ENCODE measurements at regions not wholly inside any gene's neighbourhood (a gene's known extent, or its start where the extent isn't known, plus 50 kb on each side); places are given as distances from the start of the nearest gene placed in this dataset.

DNA sequence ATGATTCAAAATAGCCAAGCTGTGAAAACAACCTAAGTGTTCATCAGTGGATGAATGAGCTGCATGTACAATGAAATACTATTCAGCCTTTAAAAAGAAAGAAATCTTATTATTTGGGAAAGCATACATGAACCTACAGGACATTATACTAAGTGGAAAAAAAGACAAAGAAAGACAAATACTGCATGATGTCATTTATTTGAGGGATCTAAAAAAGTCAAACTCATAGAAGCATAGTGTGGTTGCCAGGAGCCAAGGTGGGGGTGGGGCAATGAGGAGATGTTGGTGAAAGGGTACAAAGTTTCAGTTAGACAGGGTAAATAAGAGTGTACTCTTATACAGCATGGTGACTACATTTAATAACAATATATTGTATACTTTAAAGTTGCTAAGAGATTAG, 261.5 kb downstream of the PARP8 start:
- H3F3A ChIP-seq (ENCODE audit: insufficient read depth) = no peaks in the 10 kb centered on the region
- no peak for DNase-seq

DNA sequence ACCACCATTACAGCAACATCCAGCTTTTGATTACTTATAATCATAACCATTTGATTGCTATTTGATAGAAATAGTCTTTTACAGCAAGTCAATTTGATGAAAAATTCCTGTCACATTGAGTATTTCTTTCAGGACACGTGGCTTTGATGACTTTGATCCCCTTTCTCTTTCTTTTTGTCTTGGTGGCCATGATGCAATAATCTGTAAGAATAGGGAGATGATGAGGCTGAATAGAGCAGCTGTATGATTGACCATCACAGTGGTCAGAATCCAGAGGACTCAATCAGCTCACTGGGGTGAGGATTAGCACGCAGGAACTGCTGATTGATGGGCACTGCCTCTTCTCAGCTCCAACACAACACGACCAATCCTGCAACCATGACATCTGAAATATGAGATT, 262.7 kb downstream of the PARP8 start:
- no peak overlapping the region for H3K9ac ChIP-seq
- in situ Hi-C loops (cut with MboI) = no loop called here
- H3K9me3 ChIP-seq (ENCODE audit: low read depth) = no peaks in the 10 kb centered on the region

More for the DNA sequence above, 261.5 kb downstream of the PARP8 start:
- Histone ChIP-seq H2AFZ (no peak overlapping the region), H3K36me3 (ENCODE audit: low read depth) (no peaks in the 10 kb centered on the region), H3K4me1 (ENCODE audit: insufficient read depth) (no peaks in the 10 kb centered on the region), H4K20me1 (ENCODE audit: insufficient read depth) (no peaks in the 10 kb centered on the region), H3K9me2 (ENCODE audit: insufficient read depth) (peaks cover 3% of the 10 kb centered on the region; the same call in 1 of the 2 replicates), H3K9me3 (ENCODE audit: low read depth) (no peaks in the 10 kb centered on the region), H3K4me2 (ENCODE audit: unreplicated experiment) (no peak overlapping the region), H3K9ac (no peak overlapping the region), H3K27me3 (replicated peaks; ENCODE audit: insufficient read depth) (no peaks in the 10 kb centered on the region), H3K79me2 (ENCODE audit: insufficient read depth) (no peaks in the 10 kb centered on the region), H3K4me3 (no peak overlapping the region), H3K27ac (no peak overlapping the region)
- TF ChIP-seq EZH2 (IDR thresholded peaks at IDR 0.05; ENCODE audit: insufficient read depth, poor library complexity, severe bottlenecking) (no peak), EZH2phosphoT487 (IDR thresholded peaks at IDR 0.05; ENCODE audit: insufficient read depth, low read depth) (no peak)
- in situ Hi-C loops (cut with MboI) = no loop called here

DNA sequence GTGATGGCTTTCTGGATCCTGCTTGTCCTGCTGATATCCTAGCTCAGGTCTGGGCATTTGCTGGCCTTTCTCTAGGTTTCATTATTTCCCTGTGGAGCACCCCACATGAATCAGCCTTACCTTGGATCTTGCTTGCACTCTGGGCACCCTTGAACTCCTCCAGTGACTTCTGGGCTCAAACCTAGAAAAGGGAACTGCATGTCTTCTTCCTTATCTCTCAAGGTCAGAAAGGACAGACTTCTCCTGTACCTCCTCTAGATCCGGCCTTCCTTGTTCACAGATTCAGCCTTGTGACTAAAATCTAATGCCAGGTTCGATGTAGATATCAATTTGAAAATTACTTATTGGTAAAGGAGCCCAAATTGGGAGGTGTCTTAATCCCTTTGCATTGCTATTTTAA, 267.9 kb downstream of the PARP8 start:
- DNase-seq = no peak
- TF ChIP-seq EZH2phosphoT487 (IDR thresholded peaks at IDR 0.05; ENCODE audit: insufficient read depth, low read depth) (no peak), EZH2 (IDR thresholded peaks at IDR 0.05; ENCODE audit: insufficient read depth, poor library complexity, severe bottlenecking) (no peak)
- Histone ChIP-seq H4K20me1 (ENCODE audit: insufficient read depth) (no peaks in the 10 kb centered on the region), H2AFZ (no peak overlapping the region), H3K36me3 (ENCODE audit: low read depth) (no peaks in the 10 kb centered on the region), H3K9me3 (ENCODE audit: low read depth) (no peaks in the 10 kb centered on the region), H3K9me2 (ENCODE audit: insufficient read depth) (no peaks in the 10 kb centered on the region), H3K27ac (no peak overlapping the region), H3K4me3 (no peak overlapping the region), H3K4me1 (ENCODE audit: insufficient read depth) (no peaks in the 10 kb centered on the region), H3K9ac (no peak overlapping the region), H3K79me2 (ENCODE audit: insufficient read depth) (no peaks in the 10 kb centered on the region), H3K27me3 (replicated peaks; ENCODE audit: insufficient read depth) (no peaks in the 10 kb centered on the region), H3F3A (ENCODE audit: insufficient read depth) (no peaks in the 10 kb centered on the region), H3K4me2 (ENCODE audit: unreplicated experiment) (no peak overlapping the region)
- WGBS, 2 experiments (ENCODE audit: low coverage in 1 of 2, low lambda C conversion rate in 2 of 2, missing lambda C conversion rate in 2 of 2) = 5 to 11% methylated on average over 2 of the region's 2 CpGs
- in situ Hi-C loops (cut with MboI) = no loop called here

More for the DNA sequence above, 262.7 kb downstream of the PARP8 start:
- Histone ChIP-seq H3F3A (ENCODE audit: insufficient read depth) (no peaks in the 10 kb centered on the region), H3K9me2 (ENCODE audit: insufficient read depth) (peaks cover 3% of the 10 kb centered on the region; the same call in 1 of the 2 replicates), H2AFZ (no peak overlapping the region), H3K4me3 (no peak overlapping the region), H3K79me2 (ENCODE audit: insufficient read depth) (no peaks in the 10 kb centered on the region), H3K4me1 (ENCODE audit: insufficient read depth) (no peaks in the 10 kb centered on the region), H3K27me3 (replicated peaks; ENCODE audit: insufficient read depth) (no peaks in the 10 kb centered on the region), H4K20me1 (ENCODE audit: insufficient read depth) (no peaks in the 10 kb centered on the region), H3K4me2 (ENCODE audit: unreplicated experiment) (no peak overlapping the region), H3K27ac (no peak overlapping the region), H3K36me3 (ENCODE audit: low read depth) (no peaks in the 10 kb centered on the region)
- WGBS, 2 experiments (ENCODE audit: low coverage in 1 of 2, low lambda C conversion rate in 2 of 2, missing lambda C conversion rate in 2 of 2) = 14% methylated on average over 3 of the region's 3 CpGs
- DNase-seq = no peak
- TF ChIP-seq EZH2phosphoT487 (IDR thresholded peaks at IDR 0.05; ENCODE audit: insufficient read depth, low read depth) = no peak

DNA sequence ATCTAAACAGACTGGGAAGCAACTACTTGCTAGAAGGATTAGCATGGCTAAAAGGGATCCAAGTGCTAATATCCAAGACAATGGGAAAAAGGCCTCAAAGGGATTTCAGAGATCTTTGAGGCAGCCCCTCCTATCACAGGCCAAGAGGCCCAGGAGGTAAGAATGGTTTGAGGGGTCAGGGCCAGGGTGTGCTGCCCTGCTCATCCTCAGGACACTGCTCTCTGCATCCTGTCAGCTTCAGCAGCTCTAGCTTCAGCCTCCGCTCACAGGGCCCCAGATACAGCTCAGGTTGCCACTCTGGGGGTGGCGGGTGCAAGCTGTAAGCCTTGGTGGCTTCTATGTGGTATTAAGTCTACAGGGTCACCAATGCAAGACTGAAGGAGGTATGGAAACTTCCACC, 278.7 kb downstream of the PARP8 start:
- no peaks in the 10 kb centered on the region for H3K36me3 ChIP-seq (ENCODE audit: low read depth)
- no peak overlapping the region for H3K4me2 ChIP-seq (ENCODE audit: unreplicated experiment)
- no peaks in the 10 kb centered on the region for H3F3A ChIP-seq (ENCODE audit: insufficient read depth)
- no peaks in the 10 kb centered on the region for H3K27me3 ChIP-seq (replicated peaks; ENCODE audit: insufficient read depth)
- no peak overlapping the region for H3K9ac ChIP-seq
- H3K9me2 ChIP-seq (ENCODE audit: insufficient read depth) = no peaks in the 10 kb centered on the region
- TF ChIP-seq EZH2 (IDR thresholded peaks at IDR 0.05; ENCODE audit: insufficient read depth, poor library complexity, severe bottlenecking) = no peak
- TF ChIP-seq EZH2phosphoT487 (IDR thresholded peaks at IDR 0.05; ENCODE audit: insufficient read depth, low read depth) = no peak
- H3K27ac ChIP-seq = no peak overlapping the region
- no peaks in the 10 kb centered on the region for H3K4me1 ChIP-seq (ENCODE audit: insufficient read depth)
- H3K4me3 ChIP-seq = no peak overlapping the region
- WGBS, 2 experiments (ENCODE audit: low coverage in 1 of 2, low lambda C conversion rate in 2 of 2, missing lambda C conversion rate in 2 of 2) = 10 to 26% methylated on average over 2 of the region's 2 CpGs
- H3K79me2 ChIP-seq (ENCODE audit: insufficient read depth) = no peaks in the 10 kb centered on the region
- H3K9me3 ChIP-seq (ENCODE audit: low read depth) = no peaks in the 10 kb centered on the region
- in situ Hi-C loops (cut with MboI) = no loop called here
- no peak overlapping the region for H2AFZ ChIP-seq
- no peaks in the 10 kb centered on the region for H4K20me1 ChIP-seq (ENCODE audit: insufficient read depth)
- no peak for DNase-seq
